K562 (cell line): ENCODE measurements at regions not wholly inside any gene's neighbourhood (a gene's known extent, or its start where the extent isn't known, plus 50 kb on each side); places are given as distances from the start of the nearest gene placed in this dataset.

Source experiments
- ATAC-seq: fragments of 200-7000 bp; cut with Tn5 transposase; 3 replicates; pipeline ENCODE4 v1.9.1; 2020; ENCODE audit warnings: moderate library complexity
- BruUV-seq: library from RNA; stranded (reverse); fragments of 400-500 nt; replicated peaks from 2 replicates; lab custom pipeline; 2021; lab: Mats Ljungman, UMichigan
- CTCF ChIA-PET: fragments of 300-600 bp; formaldehyde crosslinking; extraction: SDS; loops from one replicate; lab custom pipeline; 2021; ENCODE audit warnings: low intra/inter-chr PET ratio; lab: Yijun Ruan, JAX
- POLR2A ChIA-PET: fragments of 300-600, 350-650 bp; sonication (Branson Sonifier 250); formaldehyde crosslinking; extraction: SDS; loops from one replicate; lab custom pipeline; 2021; ENCODE audit warnings: antibody characterized with exemption, inconsistent platforms; lab: Yijun Ruan, JAX
- DNase-seq, 4 experiments: peaks; one replicate each; pipeline versions ENCODE4 v3.0.0 to v3.0.0-alpha.2; 2011 to 2018; ENCODE audit warnings: low spot score in 3 of 4, mixed read lengths in 3 of 4; ENCODE audit errors: extremely low read depth in 1 of 4
- FAIRE-seq: peaks from 2 replicates; lab custom pipeline; 2011; peaks lifted over from hg19 to GRCh38; lab: Jason Lieb, UNC
- H2AFZ ChIP-seq: 2 replicates; pipeline ENCODE4 v1.6.0; 2011; ENCODE audit warnings: low read depth, low read length, control low read depth, inconsistent platforms
- H3K27ac ChIP-seq: fragments of 200-600 bp; 3 replicates; pipeline ENCODE4 v1.8.0; 2011; ENCODE audit warnings: low read depth, mild to moderate bottlenecking, control low read depth, inconsistent platforms, low read length, moderate library complexity, mixed read lengths; ENCODE audit errors: extremely low read depth
- H3K27me3 ChIP-seq, 2 experiments: fragments of 300-600 bp in 1 of 2; 2 replicates in 1 of 2; 3 replicates in 1 of 2; pipeline versions ENCODE4 v1.6.0 to v1.8.0; 2011; ENCODE audit warnings: inconsistent platforms in 2 of 2, low read length in 2 of 2, mild to moderate bottlenecking in 1 of 2, mixed read lengths in 1 of 2, moderate library complexity in 1 of 2; ENCODE audit not compliant: control insufficient read depth in 2 of 2, insufficient read depth in 2 of 2
- H3K36me3 ChIP-seq: fragments of 300-600 bp; 3 replicates; pipeline ENCODE4 v1.8.0; 2011; ENCODE audit warnings: mild to moderate bottlenecking, low read length, inconsistent platforms; ENCODE audit not compliant: control insufficient read depth, insufficient read depth
- H3K4me1 ChIP-seq, 2 experiments: fragments of 200-600 bp in 1 of 2; replicated peaks in 1 of 2; 2 replicates in 1 of 2; 3 replicates in 1 of 2; pipeline versions ENCODE4 v1.5.1 to v1.8.0; 2011; ENCODE audit warnings: inconsistent platforms in 2 of 2, low read length in 2 of 2, mild to moderate bottlenecking in 1 of 2, mixed read lengths in 1 of 2, moderate library complexity in 1 of 2; ENCODE audit not compliant: control insufficient read depth in 2 of 2, insufficient read depth in 2 of 2
- H3K4me2 ChIP-seq: 2 replicates; pipeline ENCODE4 v1.6.1; 2011; ENCODE audit warnings: low read length, control low read depth, inconsistent platforms, mixed read lengths; ENCODE audit not compliant: insufficient read depth
- H3K4me3 ChIP-seq: fragments of 200-600 bp; sonication (generic), shearing (Covaris generic); 2 replicates; pipeline ENCODE4 v1.5.1; 2016; ENCODE audit warnings: control low read depth, inconsistent platforms
- H3K79me2 ChIP-seq: fragments of 200-600 bp; 3 replicates; pipeline ENCODE4 v1.8.0; 2011; ENCODE audit warnings: low read length, inconsistent platforms; ENCODE audit not compliant: control insufficient read depth, insufficient read depth
- H3K9ac ChIP-seq, 2 experiments: 2 replicates each; pipeline versions ENCODE4 v1.6.0 to v1.6.1; 2011; ENCODE audit warnings: low read depth in 2 of 2, low read length in 2 of 2, control low read depth in 1 of 2, inconsistent platforms in 1 of 2, mild to moderate bottlenecking in 1 of 2, mixed read lengths in 1 of 2; ENCODE audit not compliant: insufficient read depth in 1 of 2
- H3K9me1 ChIP-seq: one replicate; pipeline ENCODE4 v1.6.0; 2011; ENCODE audit warnings: inconsistent platforms, mild to moderate bottlenecking, low read length, moderate library complexity; ENCODE audit not compliant: control insufficient read depth, insufficient read depth
- H3K9me3 ChIP-seq: replicated peaks from 2 replicates; pipeline ENCODE4 v1.5.1; 2011; ENCODE audit warnings: low read depth, low read length, inconsistent platforms; ENCODE audit not compliant: control insufficient read depth, insufficient read depth
- H4K20me1 ChIP-seq: replicated peaks from 2 replicates; pipeline ENCODE4 v1.6.1; 2011; ENCODE audit warnings: low read length, inconsistent platforms, mixed read lengths; ENCODE audit not compliant: control insufficient read depth, insufficient read depth
- ARID1B ChIP-seq: fragments of 450-650 bp; IDR thresholded peaks from 2 replicates; pipeline ENCODE4 v1.6.1; 2016; ENCODE audit warnings: antibody characterized with exemption, mild to moderate bottlenecking, inconsistent platforms
- CBFA2T2 ChIP-seq: fragments of 450-650 bp; conservative IDR thresholded peaks from 2 replicates; pipeline ENCODE4 v1.6.1; 2017; ENCODE audit warnings: mild to moderate bottlenecking
- CBX5 ChIP-seq: IDR thresholded peaks from 2 replicates; pipeline ENCODE4 v1.6.1; 2014; ENCODE audit warnings: low read depth, borderline replicate concordance
- EWSR1 ChIP-seq: fragments of 450-650 bp; IDR thresholded peaks from 2 replicates; pipeline ENCODE4 v1.6.1; 2018; ENCODE audit warnings: borderline replicate concordance, mild to moderate bottlenecking, low read depth, moderate library complexity; ENCODE audit not compliant: partially characterized antibody
- HDAC8 ChIP-seq: fragments of 450-650 bp; IDR thresholded peaks from 2 replicates; pipeline ENCODE4 v1.6.1; 2016; ENCODE audit warnings: mild to moderate bottlenecking, missing genetic modification characterization, moderate library complexity, missing compliant biosample characterization
- LEF1 ChIP-seq: fragments of 450-650 bp; IDR thresholded peaks from 2 replicates; pipeline ENCODE4 v1.6.1; 2016; ENCODE audit warnings: mild to moderate bottlenecking
- NBN ChIP-seq: fragments of 450-650 bp; IDR thresholded peaks from 2 replicates; pipeline ENCODE4 v1.6.1; 2016; ENCODE audit warnings: low read depth, mild to moderate bottlenecking
- PTBP1 ChIP-seq: fragments of 200-400 bp; formaldehyde crosslinking; IDR thresholded peaks from 2 replicates; pipeline ENCODE4 v1.6.1; 2017; ENCODE audit warnings: low read depth, low read length
- ZFX ChIP-seq: sonication (generic); formaldehyde crosslinking; IDR thresholded peaks from 2 replicates; pipeline ENCODE4 v1.8.0; 2022; ENCODE audit warnings: mild to moderate bottlenecking, missing genetic modification reagents, moderate library complexity
- ZNF23 ChIP-seq: fragments of 250-450 bp; sonication (Bioruptor Pico); IDR thresholded peaks from 2 replicates; pipeline ENCODE4 v1.4.0; 2020; ENCODE audit warnings: mild to moderate bottlenecking
- ZNF280A ChIP-seq: fragments of 450-650 bp; IDR thresholded peaks from 2 replicates; pipeline ENCODE4 v1.6.1; 2018; ENCODE audit warnings: mild to moderate bottlenecking, low read depth; ENCODE audit not compliant: partially characterized antibody
- WGBS: fragments of 100-300 bp; shearing (Covaris generic); methylation state at CpG from one replicate; pipeline ENCODE4 v1.1.6; 2016; ENCODE audit warnings: low coverage, mixed read lengths; ENCODE audit not compliant: insufficient coverage; ENCODE audit errors: missing lambda C conversion rate; 5-methylcytosine and 5-hydroxymethylcytosine counted together
- in situ Hi-C: fragments of 300-500 bp; cut with MboI; formaldehyde crosslinking; loops from 4 replicates; pipeline ENCODE4 v1.15.0; 2018; ENCODE audit warnings: inconsistent platforms, mixed read lengths
- intact Hi-C: fragments of 100-400 bp; cut with micrococcal nuclease; formaldehyde crosslinking; loops from 2 replicates; pipeline ENCODE4 v1.14.2; 2022
- TF ChIP-seq, protein P1 (sequence below): fragments of 450-650 bp; IDR thresholded peaks from 2 replicates; pipeline ENCODE4 v1.6.1; 2016; ENCODE audit warnings: borderline replicate concordance

- intact Hi-C loops, result no loop called here
- Histone ChIP-seq H3K36me3 (no peaks in the 10 kb centered on the region), H3K4me1 (no peaks in the 10 kb centered on the region), H3K4me2 (no peak overlapping the region), H3K79me2 (no peaks in the 10 kb centered on the region), H3K9ac (no peak overlapping the region), H3K9me3 (no peaks in the 10 kb centered on the region), H3K27ac (no peak overlapping the region), H3K9me1 (no peaks in the 10 kb centered on the region), H3K27me3 (no peaks in the 10 kb centered on the region), H2AFZ (no peak overlapping the region), H4K20me1 (no peaks in the 10 kb centered on the region), H3K4me3 (no peak overlapping the region)
- ChIA-PET CTCF (no interaction called here), POLR2A (no interaction called here)
- in situ Hi-C loops, result no loop called here
- FAIRE-seq (no peak), ATAC-seq (no peak), DNase-seq (no peak)
- TF ChIP-seq ZFX (CRISPR knock-in tag) (no peak), NBN (no peak), LEF1 (no peak)
- no TSS peak for BruUV-seq
Observed at GRCh38 chr5:44740660-44741059, 68.1 kb upstream of the MRPS30 start.

DNA sequence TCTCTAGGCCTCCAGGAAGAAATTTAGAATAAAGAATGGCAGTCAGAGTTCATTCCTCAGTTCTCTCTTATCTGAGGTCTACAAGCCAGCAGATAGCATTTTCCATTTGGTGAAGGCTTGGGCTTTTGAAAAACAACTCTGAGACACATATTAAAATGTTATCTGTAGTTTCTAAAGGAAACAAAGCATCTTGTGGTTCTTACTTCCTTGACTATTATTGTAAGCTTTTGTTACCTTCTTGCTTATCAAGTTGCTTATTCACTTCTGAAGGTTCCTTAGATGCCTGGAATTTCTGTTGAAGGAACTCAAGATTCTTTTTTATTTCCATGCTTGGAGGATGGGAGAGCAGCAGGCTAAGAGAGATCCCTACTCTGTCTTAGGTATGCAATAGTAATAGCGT is 79.2 kb upstream of the MRPS30 start:
- Histone ChIP-seq H3K27ac (no peak overlapping the region), H2AFZ (no peak overlapping the region), H3K9me3 (no peaks in the 10 kb centered on the region), H3K4me1 (no peaks in the 10 kb centered on the region), H3K79me2 (no peaks in the 10 kb centered on the region), H3K4me2 (no peak overlapping the region), H3K27me3 (no peaks in the 10 kb centered on the region), H4K20me1 (no peaks in the 10 kb centered on the region), H3K4me3 (no peak overlapping the region), H3K9ac (no peak overlapping the region), H3K9me1 (no peaks in the 10 kb centered on the region), H3K36me3 (no peaks in the 10 kb centered on the region)
- DNase-seq (no peak), ATAC-seq (no peak), FAIRE-seq (no peak)
- in situ Hi-C loops, result no loop called here
- WGBS, result 0% methylated on average over 1 of the region's 1 CpG
- ChIA-PET POLR2A (no interaction called here), CTCF (no interaction called here)
- no TSS peak for BruUV-seq
- intact Hi-C loops, result no loop called here
- no peak for TF ChIP-seq ARID1B
- no peak for TF ChIP-seq ZNF23 (CRISPR knock-in tag)
- no peak for TF ChIP-seq EWSR1
- no peak for TF ChIP-seq ZNF280A
- TF ChIP-seq CBX5, result no peak
- TF ChIP-seq, protein P1, sequence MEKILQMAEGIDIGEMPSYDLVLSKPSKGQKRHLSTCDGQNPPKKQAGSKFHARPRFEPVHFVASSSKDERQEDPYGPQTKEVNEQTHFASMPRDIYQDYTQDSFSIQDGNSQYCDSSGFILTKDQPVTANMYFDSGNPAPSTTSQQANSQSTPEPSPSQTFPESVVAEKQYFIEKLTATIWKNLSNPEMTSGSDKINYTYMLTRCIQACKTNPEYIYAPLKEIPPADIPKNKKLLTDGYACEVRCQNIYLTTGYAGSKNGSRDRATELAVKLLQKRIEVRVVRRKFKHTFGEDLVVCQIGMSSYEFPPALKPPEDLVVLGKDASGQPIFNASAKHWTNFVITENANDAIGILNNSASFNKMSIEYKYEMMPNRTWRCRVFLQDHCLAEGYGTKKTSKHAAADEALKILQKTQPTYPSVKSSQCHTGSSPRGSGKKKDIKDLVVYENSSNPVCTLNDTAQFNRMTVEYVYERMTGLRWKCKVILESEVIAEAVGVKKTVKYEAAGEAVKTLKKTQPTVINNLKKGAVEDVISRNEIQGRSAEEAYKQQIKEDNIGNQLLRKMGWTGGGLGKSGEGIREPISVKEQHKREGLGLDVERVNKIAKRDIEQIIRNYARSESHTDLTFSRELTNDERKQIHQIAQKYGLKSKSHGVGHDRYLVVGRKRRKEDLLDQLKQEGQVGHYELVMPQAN, result no peak
- TF ChIP-seq CBFA2T2, result no peak
- no peak for TF ChIP-seq HDAC8 (tag)
- TF ChIP-seq PTBP1, result no peak
